Stomach (tissue), 4 donors: ENCODE measurements at regions not wholly inside any gene's neighbourhood (a gene's known extent, or its start where the extent isn't known, plus 50 kb on each side); places are given as distances from the start of the nearest gene placed in this dataset.

Experiments used
- CTCF ChIP-seq, 7 experiments: fragments of 450-650 bp in 4 of 7; fragments of 200-600 bp in 3 of 7; sonication (generic) in 3 of 7; IDR thresholded peaks; one replicate each; pipeline ENCODE4 v1.5.1; 2016 to 2019; ENCODE audit warnings: antibody characterized with exemption in 7 of 7, control low read depth in 2 of 7, mild to moderate bottlenecking in 1 of 7
- EP300 ChIP-seq: sonication (generic); formaldehyde crosslinking; IDR thresholded peaks from one replicate; pipeline ENCODE4 v1.6.1; 2017; ENCODE audit warnings: antibody characterized with exemption
- POLR2A ChIP-seq, 4 donors: fragments of 450-650 bp; IDR thresholded peaks; one replicate each; pipeline ENCODE4 v1.6.1; 2016; ENCODE audit warnings: antibody characterized with exemption in 4 of 4, control low read depth in 2 of 4, mild to moderate bottlenecking in 1 of 4, moderate library complexity in 1 of 4
- POLR2AphosphoS5 ChIP-seq, 3 donors: sonication (generic); formaldehyde crosslinking; IDR thresholded peaks; one replicate each; pipeline ENCODE4 v1.6.1; 2016; ENCODE audit warnings: antibody characterized with exemption in 3 of 3

GRCh38 chr16:6439129-6439528 is 893.5 kb upstream of the RBFOX1 start:
- TF ChIP-seq CTCF (IDR thresholded peaks at IDR 0.05), result no peak
- no peak for TF ChIP-seq POLR2AphosphoS5 (IDR thresholded peaks at IDR 0.05)
- TF ChIP-seq EP300, result no peak
- no peak for TF ChIP-seq POLR2A (IDR thresholded peaks at IDR 0.05)
